ENCODE measurements at regions not wholly inside any gene's neighbourhood (a gene's known extent, or its start where the extent isn't known, plus 50 kb on each side); places are given as distances from the start of the nearest gene placed in this dataset.
"Not testable (repeated sequence)": the region's sequence is repeated elsewhere in the genome, so short reads cannot be mapped to it uniquely, and the experiment has no call there.

DNA sequence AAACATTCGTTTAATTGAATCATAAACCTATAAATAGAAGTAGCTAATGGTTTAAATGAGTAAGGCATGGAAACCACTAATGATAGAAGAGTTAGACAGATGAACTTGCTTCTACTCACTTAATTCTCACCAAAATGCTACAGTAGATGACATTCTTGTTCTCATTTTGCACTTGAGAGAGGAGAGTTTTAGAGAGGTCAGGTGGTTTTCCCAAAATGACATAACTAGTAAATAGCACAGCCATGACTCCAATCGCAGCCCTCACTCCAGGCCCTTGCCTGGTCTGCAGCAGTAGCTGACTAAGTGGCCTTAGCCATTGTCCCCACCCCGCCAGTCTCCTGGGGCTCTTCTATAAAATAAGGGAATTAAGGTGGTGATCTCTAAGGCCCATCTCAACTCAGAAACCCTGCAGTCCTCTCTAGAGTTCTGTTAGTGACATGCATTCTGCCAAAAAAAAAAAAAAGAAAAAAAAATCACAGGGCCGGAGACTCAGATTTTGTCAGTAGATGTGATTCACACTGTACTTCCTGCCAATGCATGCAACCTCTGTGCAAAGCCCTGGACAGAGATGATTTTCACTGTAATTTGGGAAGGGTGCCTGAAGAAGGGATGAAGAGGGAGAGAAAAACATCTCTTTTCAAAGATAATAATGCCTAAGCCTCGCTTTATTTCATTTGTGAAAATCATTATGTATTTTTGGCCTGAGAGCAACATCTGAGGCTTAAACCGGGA is 221.8 kb downstream of the ANAPC1 start:
- no peak for DNase-seq

DNA sequence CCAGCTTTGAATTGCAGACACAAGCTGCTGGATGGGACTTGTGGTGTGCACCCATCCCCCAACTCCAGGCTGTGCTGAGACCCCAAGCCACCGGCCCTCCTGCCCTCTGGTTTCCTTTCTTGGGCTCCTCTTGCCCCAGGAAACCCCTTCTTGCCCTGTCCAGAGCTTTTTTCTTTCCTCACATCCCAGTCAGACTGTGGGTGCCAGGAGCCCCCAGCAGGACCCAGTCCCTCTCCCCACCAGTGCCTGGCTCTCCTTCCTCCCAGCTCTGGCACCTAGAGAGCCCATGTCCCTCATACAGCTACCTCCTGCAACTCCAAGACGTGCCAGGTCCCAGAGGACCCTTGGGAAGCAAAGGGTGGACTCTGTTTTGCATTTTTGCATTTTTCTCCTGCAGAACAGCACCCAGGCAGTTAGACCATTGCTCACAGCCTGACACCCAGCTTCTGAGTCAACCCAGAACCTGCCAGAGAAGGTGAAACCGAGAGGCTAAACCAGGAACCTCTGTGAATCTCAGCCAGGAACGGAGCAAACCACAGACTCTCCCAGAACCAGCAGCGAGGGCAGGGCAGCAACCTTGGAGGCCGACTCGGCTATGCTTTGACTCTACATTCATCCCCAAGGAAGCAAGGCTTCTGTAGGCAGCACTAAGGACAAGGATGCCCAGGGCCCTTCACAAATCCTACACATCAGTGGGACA is 221.1 kb downstream of the ANAPC1 start:
- no peak for DNase-seq

DNA sequence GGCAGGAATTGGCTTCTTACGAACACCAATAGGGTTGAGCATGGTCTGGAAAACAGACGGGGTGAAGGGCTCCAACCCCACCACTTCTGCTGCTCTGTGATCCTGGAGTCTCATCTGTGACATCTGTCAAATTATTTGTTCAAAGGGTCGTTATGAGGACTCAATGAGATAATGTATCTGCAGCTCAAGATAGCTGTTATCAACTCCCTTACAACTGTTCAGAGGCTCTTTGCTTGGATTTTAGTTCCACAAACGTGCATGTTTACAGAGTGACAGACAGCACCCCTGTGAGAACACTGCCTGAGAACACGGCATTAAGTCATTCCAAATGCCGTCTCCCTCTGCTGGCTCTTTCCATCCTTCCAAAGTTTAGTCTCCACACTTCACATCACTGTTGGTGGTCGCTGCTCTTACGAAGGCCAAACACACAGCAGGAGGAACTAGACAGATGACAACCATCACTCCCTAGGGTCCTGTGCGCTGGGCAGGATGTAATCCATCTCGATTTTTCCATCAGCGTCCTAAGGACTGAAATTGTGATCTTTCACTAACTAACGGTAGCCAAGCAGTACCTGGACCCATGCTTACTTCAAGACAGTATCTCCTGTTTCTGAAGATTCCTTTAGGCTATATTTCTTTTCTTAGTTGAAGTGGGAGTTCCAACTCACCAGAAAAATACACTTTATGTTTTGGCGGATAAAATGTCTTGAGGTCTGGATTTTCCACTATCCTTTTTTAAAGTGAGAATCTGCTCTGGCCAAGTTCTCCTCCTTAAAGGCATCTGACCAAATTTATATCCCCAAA is 220.3 kb downstream of the ANAPC1 start:
- DNase-seq, result no peak

DNA sequence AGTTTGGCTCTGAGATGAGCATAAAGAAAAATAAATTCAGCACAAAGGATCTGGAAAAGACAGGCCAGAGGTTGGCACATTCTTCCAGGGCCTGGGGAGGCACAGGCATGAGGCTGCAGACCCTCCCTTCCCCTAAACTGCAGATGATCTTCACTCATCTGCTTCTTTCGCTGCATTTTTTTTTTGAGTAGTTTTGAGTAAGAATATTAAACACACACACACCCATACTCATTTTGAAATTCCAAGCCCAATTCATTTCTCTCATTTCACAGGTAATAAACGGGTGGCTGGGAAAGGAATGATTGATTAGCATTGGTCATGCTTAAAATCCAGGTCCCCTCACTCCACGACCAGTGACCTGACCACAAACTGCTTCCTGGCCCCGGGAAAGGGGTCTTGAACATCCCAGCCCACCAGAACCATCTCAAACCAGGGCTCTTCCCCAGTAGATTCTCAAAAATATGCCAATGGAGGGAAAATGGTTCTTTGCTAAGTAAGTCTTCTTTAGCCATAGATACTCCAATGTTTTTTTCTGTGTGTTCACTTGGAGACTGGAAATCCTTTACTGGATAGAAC is 219.6 kb downstream of the ANAPC1 start:
- DNase-seq, result no peak

DNA sequence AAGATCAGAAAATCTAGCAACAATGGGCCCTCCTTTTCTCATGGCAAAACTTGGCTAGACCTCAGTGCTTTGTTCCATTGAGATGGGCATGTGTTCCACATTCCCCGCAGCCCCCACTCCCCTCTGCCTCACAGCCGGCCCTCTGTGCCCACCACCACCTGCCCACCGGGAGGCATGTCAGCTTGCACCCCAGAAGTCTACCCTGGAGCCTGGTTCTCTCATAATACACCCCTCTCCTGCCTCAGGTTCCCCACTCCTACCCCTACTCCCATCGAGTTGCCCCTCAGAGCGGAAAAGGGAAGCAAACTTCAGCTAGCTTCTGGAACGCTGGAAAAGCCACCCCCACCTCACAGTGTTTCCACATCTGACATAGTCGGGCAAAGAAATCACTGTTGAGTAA is 219.0 kb downstream of the ANAPC1 start:
- no peak for DNase-seq

DNA sequence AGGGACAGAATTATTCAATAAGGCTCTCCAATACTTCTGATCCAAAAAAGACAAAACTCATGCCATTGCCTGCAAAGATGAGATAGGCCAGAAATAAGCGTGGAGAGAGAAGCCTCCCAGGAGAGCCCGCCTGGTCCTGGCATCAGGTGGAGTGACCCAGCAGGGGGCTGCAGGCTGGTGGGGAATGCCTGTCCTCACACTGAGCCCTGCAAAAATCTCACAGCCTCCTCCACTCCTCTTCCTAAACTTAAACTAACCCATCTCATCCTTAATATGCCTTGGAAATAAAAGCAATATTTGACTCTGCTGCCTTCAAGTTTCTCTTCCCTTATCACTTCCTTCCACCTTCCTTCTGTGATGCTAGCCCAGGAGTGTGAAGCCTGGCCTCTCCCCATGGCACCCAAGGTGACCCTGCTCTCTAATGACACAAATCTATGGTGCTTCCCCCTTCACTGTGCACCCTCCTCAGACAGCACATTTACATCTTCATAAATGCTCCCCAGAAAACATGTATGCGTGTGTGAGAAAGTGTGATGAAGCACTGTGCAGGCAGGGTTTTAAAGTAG is 218.4 kb downstream of the ANAPC1 start:
- DNase-seq, result no peak

DNA sequence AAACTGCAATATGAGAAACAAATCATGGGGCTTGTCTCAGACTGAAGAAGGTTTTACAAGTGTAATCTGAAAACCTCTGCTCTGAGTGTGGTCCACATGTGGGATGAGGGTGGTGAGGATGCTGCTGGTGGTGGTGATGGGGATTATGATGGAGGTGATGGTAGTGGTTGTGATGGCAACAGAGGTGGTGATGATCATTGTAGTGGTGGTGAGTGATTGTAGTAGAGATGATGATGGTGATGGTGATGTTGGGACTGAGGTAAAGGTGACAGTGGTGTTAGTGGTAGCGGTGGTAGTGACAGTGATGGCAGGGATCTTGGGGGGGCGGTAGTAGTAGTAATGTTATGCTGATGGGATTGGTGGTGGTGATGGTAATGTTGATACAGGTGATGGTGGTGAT is 217.8 kb downstream of the ANAPC1 start:
- no peak for DNase-seq

DNA sequence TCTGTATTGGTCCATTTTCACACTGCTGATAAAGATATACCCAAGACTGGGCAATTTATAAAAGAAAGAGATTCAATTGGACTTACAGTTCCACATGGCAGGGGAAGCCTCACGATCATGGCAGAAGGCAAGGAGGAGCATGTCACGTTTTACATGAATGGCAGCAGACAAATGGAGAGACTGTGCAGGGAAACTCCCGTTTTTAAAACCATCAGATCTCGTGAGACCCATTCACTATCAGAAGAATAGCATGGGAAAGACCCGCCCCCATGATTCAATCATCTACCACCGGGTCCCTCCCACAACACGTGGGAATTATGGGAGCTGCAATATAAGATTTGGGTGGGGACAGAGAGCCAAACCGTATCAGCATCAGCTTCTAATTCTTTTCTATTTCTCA is 217.0 kb downstream of the ANAPC1 start:
- no peak for DNase-seq

DNA sequence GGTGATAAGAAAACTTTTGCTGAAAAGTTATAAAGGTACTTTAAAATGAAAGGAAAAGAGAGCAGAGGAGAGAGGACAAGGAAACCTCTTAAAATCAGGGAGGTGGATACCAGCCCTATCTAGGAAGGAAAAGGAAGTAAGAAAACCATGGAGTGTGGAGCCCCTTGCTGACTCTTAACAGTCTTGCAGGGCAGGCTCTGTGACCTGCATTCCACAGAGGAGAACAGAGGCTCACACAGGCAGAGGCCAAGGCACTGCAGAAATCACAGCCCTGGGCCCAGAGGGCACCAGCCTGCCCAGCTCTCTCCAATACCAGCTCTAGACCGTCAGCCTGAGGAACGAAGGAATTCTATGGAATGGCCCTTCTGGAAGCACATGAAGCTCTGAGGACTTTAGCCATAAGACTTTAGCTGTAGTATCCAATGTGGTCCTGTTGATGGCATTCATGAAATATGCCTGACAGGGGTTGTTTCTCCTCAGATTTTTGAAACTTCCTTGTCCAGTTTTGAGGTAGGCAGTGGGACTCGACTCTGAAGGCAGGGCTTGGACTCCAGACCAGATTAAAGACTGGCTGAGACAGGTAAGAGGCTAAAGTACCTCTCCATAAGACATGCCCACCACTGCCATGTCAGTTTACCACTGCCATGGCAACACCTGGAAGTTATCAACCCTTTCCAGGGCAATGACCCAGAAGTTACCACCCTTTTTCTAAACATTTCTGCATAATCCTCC is 216.3 kb downstream of the ANAPC1 start:
- no peak for DNase-seq

DNA sequence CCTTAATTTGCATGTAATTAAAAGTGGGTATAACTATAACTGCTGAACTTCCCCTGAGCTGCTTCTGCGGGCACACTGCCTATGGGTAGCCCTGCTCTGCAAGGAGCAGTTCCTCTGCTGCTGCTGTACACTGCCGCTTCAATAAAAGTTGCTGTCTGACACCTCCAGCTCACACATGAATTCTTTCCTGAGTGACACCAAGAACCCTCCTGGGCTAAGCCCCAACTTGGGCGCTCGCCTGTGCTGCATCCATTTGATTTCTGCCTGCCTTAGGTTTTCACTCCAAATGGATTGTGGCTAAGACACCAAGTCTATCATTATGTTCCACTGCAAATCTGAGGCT is 215.7 kb downstream of the ANAPC1 start:
- no peak for DNase-seq

DNA sequence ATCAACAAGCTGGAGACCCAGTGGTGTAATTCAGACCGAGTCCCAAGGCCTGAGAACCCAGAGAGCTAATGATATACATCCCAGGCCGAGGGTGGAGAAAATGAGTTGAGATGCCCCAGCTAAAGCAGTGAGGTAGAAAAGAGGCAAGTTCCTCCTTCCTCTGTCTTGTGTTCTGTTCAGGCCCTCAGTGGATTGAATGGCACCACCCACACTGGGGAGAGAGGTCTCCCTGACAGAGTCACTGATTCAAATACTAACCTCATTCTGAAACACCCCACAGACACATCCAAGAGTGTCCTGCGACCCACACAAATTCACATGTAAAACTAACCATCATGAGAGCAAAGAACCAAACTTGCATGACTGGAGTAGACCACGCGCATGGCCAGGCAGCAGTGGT is 215.3 kb downstream of the ANAPC1 start:
- no peak for DNase-seq

DNA sequence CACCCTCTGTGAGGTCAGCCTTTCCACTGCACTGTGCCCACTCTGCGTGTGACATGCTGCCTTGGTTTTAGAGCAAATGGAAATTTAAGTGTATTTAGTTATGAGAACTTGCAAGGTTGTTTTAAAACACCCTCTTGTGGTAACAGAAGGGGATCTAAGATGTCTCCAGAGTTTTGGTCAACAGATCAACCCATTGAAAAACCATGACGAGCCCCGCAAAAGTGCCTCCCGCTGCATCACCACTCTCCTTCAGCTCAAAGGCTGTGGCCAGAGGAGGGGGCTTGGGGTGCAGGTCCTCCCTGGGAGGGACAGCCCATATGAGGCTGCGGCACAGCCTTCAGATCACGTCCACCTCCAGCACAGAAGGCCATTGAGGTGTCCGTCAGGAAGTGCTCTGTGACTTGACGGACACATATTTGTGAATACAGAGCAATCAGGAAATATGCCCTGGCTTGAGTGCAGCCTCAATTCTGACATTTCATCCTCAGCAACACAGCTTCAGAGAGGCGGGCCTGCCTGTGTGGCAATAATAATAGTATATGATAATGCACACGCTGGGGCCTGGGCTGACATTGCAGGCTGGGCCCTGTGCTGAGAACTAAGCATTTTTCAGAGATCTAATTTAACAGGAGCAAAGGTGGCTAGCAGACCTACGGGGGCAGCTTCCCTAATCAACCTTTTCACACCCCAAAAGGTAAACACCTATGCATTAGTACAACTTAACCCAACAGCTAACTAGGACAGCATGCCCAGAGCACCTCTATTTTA is 213.9 kb downstream of the ANAPC1 start:
- DNase-seq, result no peak

DNA sequence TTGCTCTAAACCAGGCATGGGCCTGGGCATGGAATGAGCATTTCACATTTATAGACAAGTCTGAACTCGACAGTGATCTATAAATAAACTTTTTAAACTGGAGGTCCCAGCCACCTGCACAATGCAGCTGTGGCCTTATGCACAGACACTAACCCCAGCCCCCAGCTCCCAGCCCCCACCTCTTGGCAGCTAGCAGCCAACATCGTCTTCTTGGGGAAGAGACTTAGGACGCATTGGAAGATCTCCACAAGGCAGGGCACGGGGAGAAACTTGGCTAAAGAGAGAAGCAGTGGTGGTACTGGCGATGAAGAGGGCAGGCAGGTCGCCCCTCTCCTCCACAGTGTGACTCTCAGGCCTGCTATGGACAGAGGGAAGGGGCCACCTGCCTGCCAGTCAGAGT is 213.2 kb downstream of the ANAPC1 start:
- no peak for DNase-seq

DNA sequence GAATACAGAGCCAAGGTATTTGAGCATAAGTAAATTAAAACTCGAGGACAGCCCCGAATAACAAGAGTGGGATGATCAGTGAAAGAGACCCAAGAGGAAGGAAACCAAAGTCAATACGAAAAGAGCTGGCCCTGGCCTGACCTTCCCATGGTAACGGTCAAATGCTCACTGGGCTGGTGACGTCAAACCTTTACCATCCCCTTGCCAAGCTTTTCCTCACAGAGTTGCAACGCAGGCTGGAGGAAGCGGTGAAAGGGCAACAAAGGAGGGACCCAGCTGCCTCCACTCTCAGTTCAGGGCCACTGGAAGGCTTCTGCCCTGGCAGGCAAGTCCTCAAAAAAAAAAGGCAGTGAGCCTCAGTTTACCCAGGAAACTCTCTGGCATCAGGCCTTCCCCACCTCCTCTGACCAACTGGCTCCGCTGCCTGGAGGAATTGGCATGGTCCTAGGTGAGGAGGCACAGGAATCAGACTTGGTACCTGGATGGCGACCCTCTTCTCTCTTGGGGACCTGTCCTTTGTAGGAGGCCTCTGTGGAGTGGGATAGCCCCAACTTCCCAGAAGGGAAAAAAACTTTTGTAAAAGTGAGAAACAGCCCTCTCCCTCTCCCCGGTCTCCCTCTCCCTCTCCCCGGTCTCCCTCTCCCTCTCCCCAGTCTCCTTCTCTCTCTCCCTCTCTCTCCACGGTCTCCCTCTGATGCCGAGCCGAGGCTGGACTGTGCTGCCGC is 212.4 kb downstream of the ANAPC1 start:
- peak; percentile 76 for DNase-seq

DNA sequence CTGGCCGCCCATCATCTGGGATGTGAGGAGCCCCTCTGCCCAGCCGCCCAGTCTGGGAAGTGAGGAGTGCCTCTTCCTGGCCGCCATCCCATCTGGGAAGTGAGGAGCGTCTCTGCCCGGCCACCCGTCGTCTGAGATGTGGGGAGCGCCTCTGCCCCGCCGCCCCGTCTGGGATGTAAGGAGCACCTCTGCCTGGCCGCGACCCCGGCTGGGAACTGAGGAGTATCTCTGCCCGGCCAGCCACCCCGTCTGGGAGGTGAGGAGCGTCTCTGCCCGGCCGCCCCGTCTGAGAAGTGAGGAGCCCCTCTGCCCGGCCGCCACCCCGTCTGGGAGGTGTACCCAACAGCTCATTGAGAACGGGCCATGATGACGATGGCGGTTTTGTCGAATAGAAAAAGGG is 211.4 kb downstream of the ANAPC1 start:
- not testable (repeated sequence) for DNase-seq

DNA sequence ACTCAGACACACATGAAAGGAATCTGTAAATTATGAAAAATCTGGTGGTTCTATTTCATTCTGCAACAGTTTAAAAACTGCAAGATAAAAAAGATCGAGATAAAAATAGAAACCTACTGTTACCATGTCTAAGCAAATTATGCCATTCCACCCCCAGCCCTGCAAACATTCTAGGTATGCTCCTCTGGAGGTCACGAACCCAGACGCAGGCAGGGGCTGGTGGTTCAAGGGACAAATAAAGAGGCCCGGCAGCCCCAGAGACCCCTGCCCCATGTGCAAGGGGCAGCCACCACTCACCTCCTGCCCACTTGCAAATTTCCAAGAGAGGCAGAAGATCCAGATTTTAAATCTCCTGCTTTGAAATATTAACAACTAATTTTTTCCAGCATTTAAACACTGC is 210.5 kb downstream of the ANAPC1 start:
- DNase-seq, result no peak

DNA sequence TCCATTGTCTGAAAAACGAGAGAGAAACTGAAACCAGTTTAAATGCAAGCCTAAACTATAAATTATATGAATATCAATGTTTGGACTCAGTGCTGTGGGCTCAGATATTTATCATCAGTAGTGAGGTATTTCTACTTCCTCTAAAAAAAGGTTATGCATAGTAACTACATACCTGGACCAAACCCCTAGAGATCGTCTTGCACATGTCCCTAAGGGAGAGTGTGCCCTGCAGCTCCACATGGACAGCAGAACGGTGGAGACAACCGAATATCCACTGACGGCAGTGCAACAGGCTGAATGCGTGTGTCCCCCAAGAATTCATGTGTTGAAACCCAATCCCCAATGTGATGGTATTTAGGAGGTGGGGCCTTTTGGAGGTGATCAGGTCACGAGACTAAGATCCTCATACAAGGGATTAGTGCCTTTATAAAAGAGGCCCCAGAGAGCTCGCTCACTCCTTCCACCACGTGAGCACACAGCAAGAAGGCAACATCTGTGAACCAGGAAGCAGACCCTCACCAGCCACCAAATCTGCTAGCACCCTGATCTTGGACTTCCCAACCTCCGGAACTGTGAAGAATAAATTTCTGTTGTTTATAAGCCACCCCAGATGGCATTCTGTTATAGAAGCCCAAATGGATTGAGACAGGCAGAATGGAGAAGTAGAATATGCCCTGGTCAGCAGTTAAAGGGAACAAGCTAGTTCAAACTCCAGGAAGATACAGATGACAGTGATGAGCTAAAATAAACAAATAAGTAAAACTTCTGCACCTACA is 208.4 kb downstream of the ANAPC1 start:
- DNase-seq, result no peak

DNA sequence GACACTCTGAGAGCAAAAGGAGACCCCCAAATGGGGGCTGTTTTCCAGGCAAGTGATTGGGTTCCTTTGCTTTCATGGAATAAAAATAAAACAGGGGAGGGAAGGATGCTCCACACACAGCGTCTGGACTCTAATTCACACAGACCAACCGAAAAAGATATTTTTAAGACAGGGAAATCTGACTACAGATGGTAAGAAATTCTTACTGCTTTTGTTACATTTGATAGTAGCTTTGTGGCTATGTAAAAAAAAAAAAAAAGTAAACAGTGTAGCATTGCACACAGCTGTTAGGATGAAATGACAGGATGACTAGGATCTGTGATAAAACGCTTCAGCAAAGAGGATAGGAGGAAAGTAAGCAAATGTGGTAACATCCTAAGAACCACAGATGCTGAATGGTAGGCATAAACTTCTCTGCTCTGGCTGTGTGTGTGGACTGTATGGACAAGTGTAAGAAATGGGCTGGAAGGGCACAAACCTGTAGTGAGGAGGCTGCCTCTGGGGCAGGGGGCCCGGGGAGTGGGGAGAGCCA is 207.6 kb downstream of the ANAPC1 start:
- no peak for DNase-seq

DNA sequence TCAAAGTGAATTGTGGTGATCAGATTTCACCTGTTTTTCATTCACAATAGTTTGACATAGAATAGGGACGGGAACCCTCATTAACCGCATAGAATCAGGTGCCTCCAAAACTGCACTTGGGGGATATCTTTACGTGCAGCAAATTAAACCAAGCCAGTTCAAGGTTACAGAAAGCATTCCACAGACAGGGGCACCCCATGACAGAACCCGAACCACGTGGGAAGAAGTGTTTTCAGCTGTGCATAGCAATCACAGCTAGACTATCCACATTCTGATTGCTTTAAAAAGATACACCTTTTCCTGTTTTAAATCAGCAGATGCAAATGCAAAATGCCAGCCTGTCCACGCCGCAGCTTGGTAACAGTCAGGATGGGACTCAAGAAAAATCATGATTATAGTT is 205.8 kb downstream of the ANAPC1 start:
- DNase-seq, result no peak

DNA sequence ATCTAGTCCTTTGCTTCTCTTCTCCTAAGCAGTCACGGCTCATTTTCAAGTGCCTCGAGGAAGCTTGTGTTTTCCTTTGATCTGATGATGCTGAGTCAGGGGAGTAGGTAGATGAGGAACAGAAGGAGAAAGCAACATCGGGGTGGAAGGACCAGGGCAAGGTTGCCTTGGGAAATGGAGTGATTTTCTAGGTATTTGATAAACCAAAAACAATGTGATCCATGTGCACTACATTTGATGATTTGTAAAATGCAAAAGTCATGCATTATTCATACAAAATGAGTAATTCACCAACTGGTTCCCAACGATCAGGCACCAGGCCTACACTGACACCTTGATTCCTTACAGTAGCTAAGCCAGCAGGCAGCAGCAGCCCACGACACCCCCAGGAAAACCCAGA is 205.3 kb downstream of the ANAPC1 start:
- DNase-seq, result no peak

Data from CD4-positive, alpha-beta T cell treated with Interleukin-15 for 1 hour (primary cell).